Suppressor macrophage treated with lipopolysaccharide for 1 hour (primary cell): ENCODE measurements at regions not wholly inside any gene's neighbourhood (a gene's known extent, or its start where the extent isn't known, plus 50 kb on each side); places are given as distances from the start of the nearest gene placed in this dataset.
A peak's percentile ranks its signal among the peaks of the same experiment; 100 is the strongest.

Experiments
- DNase-seq, 3 donors: peaks; one replicate each; pipeline ENCODE4 v3.0.0-alpha.2; 2020 to 2022

- DNase-seq, result no peak
Observed at GRCh38 chr2:76448956-76449355, 738.2 kb upstream of the GCFC2 start.

- DNase-seq, result no peak
Observed at GRCh38 chr2:76447294-76447693, 736.6 kb upstream of the GCFC2 start.

GRCh38 chr2:76446872-76447271 lies 736.2 kb upstream of the GCFC2 start:
- no peak for DNase-seq

GRCh38 chr2:76445880-76446279 lies 735.2 kb upstream of the GCFC2 start:
- no peak for DNase-seq

GRCh38 chr2:76444732-76445131 lies 734.0 kb upstream of the GCFC2 start:
- DNase-seq, result no peak

GRCh38 chr2:76437564-76437963 lies 726.8 kb upstream of the GCFC2 start:
- DNase-seq, result no peak

GRCh38 chr2:76429374-76429773 lies 718.7 kb upstream of the GCFC2 start:
- no peak for DNase-seq

GRCh38 chr2:76427452-76427851 lies 716.7 kb upstream of the GCFC2 start:
- no peak for DNase-seq

- DNase-seq, result peak; percentile 2 to 30 (median 7)
Observed at GRCh38 chr2:76415821-76416220, 705.1 kb upstream of the GCFC2 start.

GRCh38 chr2:76413436-76413835 lies 702.7 kb upstream of the GCFC2 start:
- no peak for DNase-seq

GRCh38 chr2:76406134-76406855 lies 695.6 kb upstream of the GCFC2 start:
- no peak for DNase-seq

- no peak for DNase-seq
Observed at GRCh38 chr2:76393356-76393755, 682.6 kb upstream of the GCFC2 start.

- no peak for DNase-seq
Observed at GRCh38 chr2:76391678-76392077, 681.0 kb upstream of the GCFC2 start.

- no peak for DNase-seq
Observed at GRCh38 chr2:76387294-76387693, 676.6 kb upstream of the GCFC2 start.

GRCh38 chr2:76385943-76386342 lies 675.2 kb upstream of the GCFC2 start:
- no peak for DNase-seq

- DNase-seq, result no peak
Observed at GRCh38 chr2:76381624-76382023, 670.9 kb upstream of the GCFC2 start.

GRCh38 chr2:76378140-76378539 lies 667.4 kb upstream of the GCFC2 start:
- DNase-seq, result no peak

GRCh38 chr2:76341439-76341838 lies 630.7 kb upstream of the GCFC2 start:
- DNase-seq, result no peak

- no peak for DNase-seq
Observed at GRCh38 chr2:76332871-76333270, 622.2 kb upstream of the GCFC2 start.

- DNase-seq, result no peak
Observed at GRCh38 chr2:76330865-76331264, 620.1 kb upstream of the GCFC2 start.

GRCh38 chr2:76326636-76327035 lies 615.9 kb upstream of the GCFC2 start:
- DNase-seq, result no peak

- no peak for DNase-seq
Observed at GRCh38 chr2:76323381-76323780, 612.7 kb upstream of the GCFC2 start.

- DNase-seq, result no peak
Observed at GRCh38 chr2:76320716-76321115, 610.0 kb upstream of the GCFC2 start.

GRCh38 chr2:76318848-76319360 lies 608.2 kb upstream of the GCFC2 start:
- no peak for DNase-seq

GRCh38 chr2:76316691-76317090 lies 606.0 kb upstream of the GCFC2 start:
- no peak for DNase-seq
